Retina (tissue), 1 donor: ENCODE measurements at regions not wholly inside any gene's neighbourhood (a gene's known extent, or its start where the extent isn't known, plus 50 kb on each side); places are given as distances from the start of the nearest gene placed in this dataset.

Source experiments
- DNase-seq: peaks from one replicate; pipeline ENCODE4 v3.0.0-alpha.2; 2016

- DNase-seq = no peak
These were observed 69.1 kb upstream of the PUM3 start for GRCh38 chr9:2913026-2913425.

GRCh38 chr9:2907411-2907810 lies 63.5 kb upstream of the PUM3 start:
- DNase-seq = no peak

- no peak for DNase-seq
These were observed 60.5 kb upstream of the PUM3 start for GRCh38 chr9:2904242-2904930.
